HG02840 (cell line): ENCODE measurements at regions not wholly inside any gene's neighbourhood (a gene's known extent, or its start where the extent isn't known, plus 50 kb on each side); places are given as distances from the start of the nearest gene placed in this dataset.

Experiments
- ATAC-seq: cut with Tn5 transposase; IDR thresholded peaks from one replicate; pipeline ENCODE4 v1.9.1; 2021; ENCODE audit warnings: mild to moderate bottlenecking, moderate library complexity, moderate number of reproducible peaks; ENCODE audit not compliant: unreplicated experiment, low FRiP score

DNA sequence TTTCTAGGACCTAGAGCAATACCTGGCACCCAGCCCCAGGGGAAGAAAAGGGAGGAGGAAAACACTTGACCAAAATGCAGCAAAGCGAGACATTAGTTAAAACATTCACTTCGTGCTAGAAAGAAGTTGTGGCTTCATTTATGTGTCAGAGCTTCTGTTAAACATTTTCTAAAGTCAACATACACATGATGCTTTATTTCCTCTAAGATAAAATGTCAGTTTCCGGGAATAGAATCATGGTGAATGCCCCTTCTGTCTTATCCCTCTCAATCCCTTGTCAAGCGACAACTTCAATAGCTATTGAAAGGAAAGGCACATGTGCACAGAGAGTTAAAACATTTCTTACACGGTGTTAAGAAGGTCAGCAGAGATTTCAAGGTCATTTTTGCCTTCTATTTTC, 404.6 kb upstream of the CWC22 start:
- no peak for ATAC-seq

DNA sequence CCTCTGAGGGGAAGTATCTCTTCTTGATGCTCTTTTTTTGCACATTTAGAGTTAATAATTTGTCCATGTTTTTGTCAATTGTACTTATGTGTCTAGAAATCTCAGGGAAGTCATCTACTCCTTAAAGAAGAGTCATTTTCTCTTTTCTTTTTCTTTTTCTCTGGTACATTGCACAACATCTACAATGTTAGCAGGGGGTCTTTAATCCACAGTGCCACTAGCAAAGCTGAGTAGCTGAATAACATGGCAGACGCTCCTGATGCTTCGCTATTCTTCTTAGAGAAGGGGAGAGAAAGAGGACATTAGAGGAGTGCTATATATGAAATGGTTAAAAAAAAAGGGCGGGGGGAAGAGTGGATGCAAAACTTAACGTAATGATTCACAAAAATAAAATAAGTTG, 399.6 kb upstream of the CWC22 start:
- no peak for ATAC-seq

DNA sequence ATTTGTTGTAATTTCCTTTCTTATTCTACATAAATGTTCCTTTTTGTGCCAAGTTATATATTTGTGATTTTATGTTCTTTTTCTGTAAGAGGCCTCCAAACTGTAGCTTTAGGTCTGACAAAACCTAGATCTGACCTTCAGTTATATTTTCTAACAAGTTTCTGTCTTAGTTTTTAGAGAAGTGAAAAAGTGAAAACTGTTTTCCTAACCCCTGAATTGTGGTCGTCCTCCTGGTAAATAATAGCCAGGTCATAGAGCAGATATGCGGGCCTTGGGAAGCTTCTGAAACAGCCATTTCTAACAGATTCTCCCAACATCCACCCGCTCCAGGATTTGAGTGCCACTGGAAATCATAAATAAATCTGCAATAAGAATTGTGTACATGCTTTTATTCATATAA, 398.4 kb upstream of the CWC22 start:
- no peak for ATAC-seq

DNA sequence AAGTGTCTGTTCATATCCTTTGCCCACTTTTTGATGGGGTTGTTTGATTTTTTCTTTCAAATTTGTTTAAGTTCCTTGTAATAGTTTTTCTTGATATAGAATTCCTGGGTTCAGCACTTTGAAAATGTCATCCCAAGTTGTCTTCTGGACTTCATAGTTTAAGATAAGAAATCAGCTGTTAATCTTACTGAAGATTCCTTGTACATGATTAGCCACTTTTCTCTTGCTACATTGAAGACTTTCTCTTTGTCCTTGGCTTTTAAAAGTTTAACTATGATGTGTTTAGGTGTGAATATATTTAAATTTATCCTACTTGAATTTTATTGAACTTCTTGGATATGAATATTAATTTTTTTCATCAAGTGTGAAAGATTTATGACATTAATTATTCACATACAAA, 387.2 kb upstream of the CWC22 start:
- ATAC-seq = no peak

DNA sequence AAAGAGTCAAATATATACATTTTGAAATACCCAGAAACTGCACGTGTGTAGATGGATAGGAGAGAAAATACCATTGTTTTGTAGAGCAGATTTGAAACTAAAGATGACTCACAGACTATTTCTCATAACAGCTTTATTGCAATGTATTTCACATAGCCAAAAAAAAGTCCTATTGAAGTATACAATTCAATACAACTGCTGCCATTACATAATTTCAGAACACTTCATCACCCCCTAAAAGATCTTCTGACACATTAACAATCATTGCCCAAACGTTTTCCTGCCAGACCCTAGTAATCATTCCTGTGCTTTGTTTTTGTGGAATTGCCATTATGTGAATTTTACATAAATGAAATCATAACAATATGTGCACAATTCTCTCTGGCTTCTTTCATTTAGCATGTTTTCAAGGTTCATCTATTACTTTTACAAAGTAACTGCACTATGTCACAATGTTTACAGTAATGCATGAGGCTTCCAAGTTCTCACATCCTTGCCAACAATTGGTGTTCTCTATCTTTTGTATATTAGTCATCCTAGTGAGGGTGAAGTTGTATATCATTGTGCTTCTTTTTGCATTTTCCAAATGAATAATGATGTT, 378.6 kb upstream of the CWC22 start:
- no peak for ATAC-seq

GRCh38 chr2:180376066-180376465, 369.0 kb upstream of the CWC22 start:
- ATAC-seq = no peak

GRCh38 chr2:180374502-180375281, 367.6 kb upstream of the CWC22 start:
- ATAC-seq = no peak

DNA sequence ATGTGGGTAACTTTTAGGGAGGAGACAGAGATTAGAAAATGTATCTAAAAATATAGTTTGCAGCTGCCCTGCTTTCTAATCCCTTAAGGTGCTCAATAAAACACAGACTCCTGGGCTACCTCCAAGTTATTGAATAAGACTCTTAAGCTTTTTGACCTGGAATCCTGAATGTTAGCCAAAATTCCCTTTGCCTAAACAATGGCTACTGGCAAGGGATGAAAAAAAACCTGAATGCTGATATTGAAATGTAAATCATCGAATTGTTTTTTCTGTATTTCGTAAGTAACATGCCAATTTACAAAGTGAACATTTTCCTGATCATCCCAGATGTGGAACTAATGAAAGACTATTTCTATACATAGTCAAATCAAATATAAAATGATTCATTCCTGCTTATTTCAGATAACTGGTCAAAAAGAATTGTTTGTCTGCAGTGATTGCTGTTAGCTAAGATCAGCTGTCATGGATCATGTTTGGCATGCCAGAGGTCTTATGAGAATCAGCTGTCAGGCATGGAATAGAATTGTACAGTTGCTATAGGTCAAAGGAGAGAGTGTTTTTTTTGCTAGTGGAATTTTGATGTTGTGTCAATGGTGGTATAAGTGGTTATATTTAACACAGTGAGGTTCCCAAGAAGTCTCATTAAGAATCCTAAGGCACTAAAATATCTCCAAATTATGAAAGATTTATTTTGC, 363.6 kb upstream of the CWC22 start:
- ATAC-seq = no peak

GRCh38 chr2:180368881-180369280, 361.8 kb upstream of the CWC22 start:
- no peak for ATAC-seq

- no peak for ATAC-seq
These were observed 360.7 kb upstream of the CWC22 start for GRCh38 chr2:180367815-180368214.

DNA sequence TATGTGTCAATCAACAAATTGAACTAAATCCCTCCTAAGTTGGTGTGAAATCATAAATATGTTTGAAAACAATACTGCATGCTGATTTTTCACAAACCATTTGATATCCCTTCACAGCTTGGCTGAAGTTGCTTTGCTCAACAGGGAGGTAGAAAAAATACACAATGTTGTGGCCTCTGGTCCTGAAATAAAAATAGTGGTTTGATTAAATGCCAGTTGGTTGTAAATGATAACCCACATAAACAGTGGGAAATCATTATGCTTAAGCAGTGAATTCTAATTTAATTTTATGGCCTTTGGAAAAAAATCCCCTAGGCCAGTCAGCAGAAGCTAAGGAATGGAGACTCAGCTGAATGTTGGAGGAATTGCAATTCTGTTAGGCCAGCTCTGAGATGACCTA, 359.4 kb upstream of the CWC22 start:
- ATAC-seq = no peak

- ATAC-seq = no peak
These were observed 357.6 kb upstream of the CWC22 start for GRCh38 chr2:180364719-180365118.

DNA sequence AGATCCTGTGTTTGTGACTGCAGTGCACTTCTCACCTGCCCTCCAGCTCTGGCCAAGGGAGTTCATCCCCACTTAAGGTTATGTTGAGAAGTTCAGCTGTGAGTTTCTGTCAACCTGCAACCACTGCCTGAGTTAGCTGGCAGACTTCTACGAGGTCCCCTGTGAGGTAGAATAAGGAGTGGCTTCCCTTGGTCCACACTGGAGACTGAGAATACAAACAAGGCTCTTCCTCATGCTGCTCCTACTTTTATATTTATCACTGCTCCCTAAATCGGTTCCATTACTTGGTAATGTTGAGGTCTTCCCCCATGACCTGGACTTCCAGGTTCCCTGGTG, 353.2 kb upstream of the CWC22 start:
- peak; percentile 28 for ATAC-seq

DNA sequence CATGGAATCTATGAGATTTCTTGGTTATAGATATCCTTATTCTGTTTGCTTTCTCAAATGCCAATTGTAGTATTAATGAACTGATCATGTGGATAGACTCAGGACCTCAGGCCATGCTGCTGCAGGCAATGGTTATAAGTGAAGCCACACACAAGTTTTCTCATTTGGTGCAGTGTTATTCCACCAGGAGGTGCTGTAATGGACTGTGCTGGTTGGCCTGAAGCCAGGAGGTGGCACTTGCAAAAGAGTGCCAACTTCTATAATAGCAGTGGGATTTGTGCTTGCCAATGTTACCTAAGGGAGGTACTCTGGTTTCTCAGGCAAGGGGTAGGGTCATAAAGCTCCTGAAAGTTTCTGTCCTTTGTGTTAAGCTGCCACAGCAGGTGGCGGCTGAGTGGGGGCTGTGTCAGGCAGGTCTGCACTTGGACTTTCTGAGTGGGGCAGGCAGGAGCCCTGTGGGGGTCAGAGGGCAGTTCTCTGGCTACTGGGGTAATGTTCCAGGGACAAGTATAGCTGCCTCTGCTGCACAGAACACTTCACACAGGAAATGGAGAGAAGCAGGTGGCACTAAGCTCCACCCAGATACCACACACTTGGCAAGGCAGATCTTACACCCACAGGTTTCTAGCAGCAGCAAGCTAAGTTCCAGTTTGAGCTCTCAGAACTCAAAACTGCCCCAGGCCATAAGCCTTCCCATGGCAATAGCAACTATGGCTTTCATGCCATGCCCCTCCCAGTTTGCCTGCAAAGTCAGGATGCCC, 352.6 kb upstream of the CWC22 start:
- peak; percentile 92 for ATAC-seq

GRCh38 chr2:180358458-180358857, 351.4 kb upstream of the CWC22 start:
- ATAC-seq = no peak

DNA sequence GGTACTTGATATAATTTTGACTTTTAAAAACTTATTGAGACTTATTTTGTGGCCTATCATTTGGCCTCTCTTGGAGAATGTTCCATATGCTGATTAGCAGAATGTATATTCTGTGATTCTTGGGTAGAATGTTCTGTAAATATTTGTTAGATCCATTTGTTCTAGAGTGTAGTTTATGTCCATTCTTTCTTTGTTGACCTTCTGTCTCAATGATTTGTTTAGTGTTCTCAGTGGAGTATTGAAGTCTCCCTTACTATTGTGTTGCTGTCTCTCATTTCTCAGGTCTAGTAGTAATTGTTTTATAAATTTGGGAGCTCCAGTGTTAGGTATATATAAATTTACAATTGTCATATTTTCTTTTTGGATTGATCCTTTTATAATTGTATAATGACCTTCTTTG, 349.6 kb upstream of the CWC22 start:
- ATAC-seq = no peak

GRCh38 chr2:180352620-180353019, 345.5 kb upstream of the CWC22 start:
- no peak for ATAC-seq

DNA sequence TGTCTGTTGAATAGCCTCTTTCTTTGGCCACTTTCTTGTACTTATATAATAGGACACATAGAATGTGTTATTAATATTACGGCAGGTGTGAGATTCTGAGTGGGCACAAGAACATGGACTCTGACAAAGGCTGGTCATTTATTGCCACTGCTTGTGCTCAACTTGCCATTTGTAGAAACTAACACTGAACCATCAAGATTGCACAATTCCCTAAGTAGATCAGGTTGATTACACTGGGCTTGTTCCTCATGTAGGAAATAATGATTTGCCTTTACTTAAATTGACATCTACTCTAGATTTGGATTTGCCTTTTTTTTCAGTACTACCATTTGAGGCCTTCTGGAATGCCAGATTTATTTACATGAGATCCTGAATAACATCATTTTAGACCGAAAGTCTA, 342.7 kb upstream of the CWC22 start:
- ATAC-seq = no peak

- no peak for ATAC-seq
These were observed 336.6 kb upstream of the CWC22 start for GRCh38 chr2:180343528-180344345.

GRCh38 chr2:180337136-180337535, 330.0 kb upstream of the CWC22 start:
- no peak for ATAC-seq
